Heart left ventricle (tissue), 16 donors: ENCODE measurements at regions not wholly inside any gene's neighbourhood (a gene's known extent, or its start where the extent isn't known, plus 50 kb on each side); places are given as distances from the start of the nearest gene placed in this dataset.

Experiments used
- ATAC-seq, 4 donors: fragments of 200-7000 bp; cut with Tn5 transposase; one replicate each; pipeline ENCODE4 v1.9.1; 2020 to 2022; ENCODE audit warnings: moderate library complexity in 4 of 4, mild to moderate bottlenecking in 3 of 4, moderate number of reproducible peaks in 1 of 4
- DNase-seq, 5 donors: peaks; one replicate each; pipeline ENCODE4 v3.0.0-alpha.2; 2020
- H3K27ac ChIP-seq, 12 donors: fragments of 200-600 bp; sonication (generic) in 4 of 12; one replicate each; pipeline versions ENCODE4 v1.5.0 to v1.8.0; 2016 to 2022; ENCODE audit warnings: mild to moderate bottlenecking in 2 of 12
- H3K27me3 ChIP-seq, 9 donors: fragments of 200-600 bp; sonication (generic) in 2 of 9; one replicate each; pipeline versions ENCODE4 v1.5.1 to v1.8.0; 2016 to 2022; ENCODE audit warnings: mild to moderate bottlenecking in 3 of 9
- H3K36me3 ChIP-seq, 9 donors: fragments of 200-600 bp; sonication (generic) in 2 of 9; one replicate each; pipeline versions ENCODE4 v1.5.0 to v1.8.0; 2018 to 2022; ENCODE audit warnings: mild to moderate bottlenecking in 2 of 9
- H3K4me1 ChIP-seq, 12 donors: fragments of 200-600 bp; sonication (generic) in 4 of 12; one replicate each; pipeline versions ENCODE4 v1.5.0 to v1.8.0; 2016 to 2022; ENCODE audit warnings: mild to moderate bottlenecking in 3 of 12
- H3K4me3 ChIP-seq, 12 donors: fragments of 200-600 bp; sonication (generic) in 4 of 12; one replicate each; pipeline versions ENCODE4 v1.5.0 to v1.8.0; 2017 to 2022; ENCODE audit warnings: mild to moderate bottlenecking in 9 of 12, moderate library complexity in 4 of 12
- H3K9me3 ChIP-seq, 12 donors: fragments of 200-600 bp; sonication (generic) in 4 of 12; one replicate each; pipeline versions ENCODE4 v1.5.0 to v1.8.0; 2016 to 2022; ENCODE audit warnings: mild to moderate bottlenecking in 1 of 12
- CTCF ChIP-seq, 12 donors: fragments of 200-600 bp; sonication (generic) in 4 of 12; IDR thresholded peaks; one replicate each; pipeline versions ENCODE4 v1.5.0 to v1.8.0; 2018 to 2022; ENCODE audit warnings: antibody characterized with exemption in 12 of 12, mild to moderate bottlenecking in 5 of 12
- POLR2A ChIP-seq, 2 donors: fragments of 450-650 bp; IDR thresholded peaks; one replicate each; pipeline ENCODE4 v1.6.1; 2017; ENCODE audit warnings: antibody characterized with exemption in 2 of 2, mild to moderate bottlenecking in 2 of 2, moderate library complexity in 2 of 2
- WGBS, 4 donors: extraction: QIAGEN DNeasy Blood & Tissue Kit in 2 of 4; methylation state at CpG; one replicate each; pipeline versions ENCODE4 v1.1.5 to v1.1.7; 2013 to 2018; 5-methylcytosine and 5-hydroxymethylcytosine counted together
- intact Hi-C, 10 donors: fragments of 100-400 bp; cut with DNase I; formaldehyde crosslinking; loops; one replicate each; pipeline versions ENCODE4 v1.11.1 to v1.14.2; 2022
- donor health status: ischemic (EF 13 %, LVEDD 7.1; RV severe dilation, severe dysfunction).
- donor health status: healthy with polysubstance abuse.
- donor health status: DM: no; HTN: yes; CAD: no.
- donor health status: DM: no; HTN: no; CAD: no.
- donor health status: ischemic (EF 25% LVEDD 6.9; RV normal size, moderate dysfunction).
- donor health status: ischemic (EF 25% LVEDD 5.7; RV mildly dilated, moderate dysfunction).
- donor health status: healthy.
- donor health status: DM: yes; HTN: yes; CAD: no.
- donor health status: ischemic (EF 35%, LVEDD 5.7; RV mildly dilated, moderate dysfunction).
- donor health status: nonischemic (EF 11% LVEDD 7.7; RV severe dilation, severe dysfunction).
- donor health status: DM: yes; HTN: yes; CAD: no.
- donor health status: PGD.
- donor health status: ischemic (EF 29% LVEDD 5.4; RV normal size, mild dysfunction).
- donor health status: nonischemic (EF 23%, LVEDD 6.1; RV moderate dilation, normal function).

GRCh38 chrY:16981776-16982175 is 898.2 kb downstream of the CDY2B start:
- no peak overlapping the region for H3K27ac ChIP-seq
- H3K4me1 ChIP-seq, result no peaks in the 10 kb centered on the region
- H3K4me3 ChIP-seq, result no peak overlapping the region
- ATAC-seq (no peak), DNase-seq (no peak)
- WGBS, 4 donors, result 67 to 69% methylated on average over 1 of the region's 1 CpG; no CpG with 5 or more reads in 2 of the 4 donors
- H3K9me3 ChIP-seq, result no peaks in the 10 kb centered on the region
- TF ChIP-seq POLR2A (IDR thresholded peaks at IDR 0.05) (no peak), CTCF (IDR thresholded peaks at IDR 0.05) (no peak)
- no peaks in the 10 kb centered on the region for H3K27me3 ChIP-seq
- intact Hi-C loops, result no loop called here
- H3K36me3 ChIP-seq, result no peaks in the 10 kb centered on the region

- intact Hi-C loops, result no loop called here
- Histone ChIP-seq H3K27ac (no peak overlapping the region), H3K36me3 (no peaks in the 10 kb centered on the region), H3K4me3 (no peak overlapping the region), H3K27me3 (no peaks in the 10 kb centered on the region), H3K4me1 (no peaks in the 10 kb centered on the region), H3K9me3 (no peaks in the 10 kb centered on the region)
- no peak for DNase-seq
- no peak for ATAC-seq
- 88 to 90% methylated on average over 6 of the region's 6 CpGs; no CpG with 5 or more reads in 2 of the 4 donors for WGBS, 4 donors
- no peak for TF ChIP-seq CTCF (IDR thresholded peaks at IDR 0.05)
- TF ChIP-seq POLR2A (IDR thresholded peaks at IDR 0.05), result no peak
Measured at GRCh38 chrY:16959071-16959470, 920.9 kb downstream of the CDY2B start.

- Histone ChIP-seq H3K4me3 (no peak overlapping the region), H3K9me3 (no peaks in the 10 kb centered on the region), H3K4me1 (no peaks in the 10 kb centered on the region), H3K36me3 (no peaks in the 10 kb centered on the region), H3K27ac (no peak overlapping the region), H3K27me3 (no peaks in the 10 kb centered on the region)
- DNase-seq, result no peak
- TF ChIP-seq CTCF (IDR thresholded peaks at IDR 0.05) (no peak), POLR2A (IDR thresholded peaks at IDR 0.05) (no peak)
- ATAC-seq, result no peak
- intact Hi-C loops, result no loop called here
- 50 to 66% methylated on average over 1 of the region's 1 CpG; no CpG with 5 or more reads in 2 of the 4 donors for WGBS, 4 donors
Measured at GRCh38 chrY:16947221-16947620, 932.8 kb downstream of the CDY2B start.
